T-cell (primary cell): ENCODE measurements at regions not wholly inside any gene's neighbourhood (a gene's known extent, or its start where the extent isn't known, plus 50 kb on each side); places are given as distances from the start of the nearest gene placed in this dataset.
"Not testable (repeated sequence)": the region's sequence is repeated elsewhere in the genome, so short reads cannot be mapped to it uniquely, and the experiment has no call there.

ENCODE experiments used
- ATAC-seq, 4 experiments: fragments of 200-7000 bp in 3 of 4; fragments of 150-1000 bp in 1 of 4; cut with Tn5 transposase; replicated peaks in 1 of 4; 1 replicate in 3 of 4; 2 replicates in 1 of 4; pipeline ENCODE4 v1.10.0; 2021; ENCODE audit warnings: moderate library complexity in 3 of 4, mild to moderate bottlenecking in 2 of 4, moderate number of reproducible peaks in 1 of 4
- CTCF ChIA-PET, 2 donors: fragments of 300-600 bp; sonication (Branson Sonifier 250); formaldehyde crosslinking; loops; one replicate each; lab custom pipeline; 2022; ENCODE audit warnings: antibody characterized with exemption in 2 of 2; lab: Charles Lee
- POLR2A ChIA-PET, 2 donors: fragments of 300-600 bp; sonication (Branson Sonifier 250); formaldehyde crosslinking; loops; one replicate each; lab custom pipeline; 2022; ENCODE audit warnings: antibody characterized with exemption in 2 of 2; lab: Charles Lee
- DNase-seq, 35 experiments: peaks; one replicate each; pipeline versions ENCODE4 v3.0.0 to v3.0.0-alpha.2; 2013 to 2023
- H3K27ac ChIP-seq: one replicate; pipeline ENCODE4 v1.5.1; 2013; ENCODE audit warnings: low read length
- H3K27me3 ChIP-seq, 2 experiments: replicated peaks in 1 of 2; 1 replicate in 1 of 2; 2 replicates in 1 of 2; pipeline versions ENCODE4 v1.6.1 to v1.7.0; 2013; ENCODE audit warnings: low read length in 1 of 2, mixed read lengths in 1 of 2; ENCODE audit not compliant: control insufficient read depth in 2 of 2, insufficient read depth in 2 of 2; ENCODE audit errors: extremely low read depth in 1 of 2
- H3K36me3 ChIP-seq, 2 donors: 1 replicate in 1 of 2; 2 replicates in 1 of 2; pipeline versions ENCODE4 v1.6.1 to v1.7.0; 2013; ENCODE audit warnings: low read length in 1 of 2; ENCODE audit not compliant: control insufficient read depth in 2 of 2, insufficient read depth in 1 of 2; ENCODE audit errors: extremely low read depth in 1 of 2
- H3K4me1 ChIP-seq, 2 experiments: 1 replicate in 1 of 2; 2 replicates in 1 of 2; pipeline versions ENCODE4 v1.6.1 to v1.7.0; 2013; ENCODE audit warnings: low read length in 2 of 2, mixed read lengths in 1 of 2; ENCODE audit not compliant: insufficient read depth in 2 of 2, control insufficient read depth in 1 of 2; ENCODE audit errors: extremely low read depth in 1 of 2
- H3K4me3 ChIP-seq, 2 donors: 1 replicate in 1 of 2; 2 replicates in 1 of 2; pipeline versions ENCODE4 v1.5.1 to v1.7.0; 2013; ENCODE audit warnings: mild to moderate bottlenecking in 2 of 2, low read length in 1 of 2, moderate library complexity in 1 of 2; ENCODE audit not compliant: control insufficient read depth in 1 of 2; ENCODE audit errors: extremely low read depth in 1 of 2
- H3K9me3 ChIP-seq: 2 replicates; pipeline ENCODE4 v1.7.0; 2013
- H3K27ac Mint-ChIP-seq, 2 donors: one replicate each; pipeline ENCODE4 v1.8.0; 2020 to 2021; ENCODE audit warnings: mild to moderate bottlenecking in 2 of 2, mixed read lengths in 2 of 2
- H3K27me3 Mint-ChIP-seq, 2 donors: one replicate each; pipeline ENCODE4 v1.8.0; 2021 to 2022; ENCODE audit warnings: mixed read lengths in 2 of 2
- H3K36me3 Mint-ChIP-seq: one replicate; pipeline ENCODE4 v1.8.0; 2021; ENCODE audit warnings: mixed read lengths
- H3K4me1 Mint-ChIP-seq, 3 donors: one replicate each; pipeline ENCODE4 v1.8.0; 2020 to 2022; ENCODE audit warnings: mixed read lengths in 3 of 3, mild to moderate bottlenecking in 1 of 3
- H3K4me3 Mint-ChIP-seq, 3 donors: one replicate each; pipeline ENCODE4 v1.8.0; 2020 to 2022; ENCODE audit warnings: mild to moderate bottlenecking in 3 of 3, mixed read lengths in 3 of 3, moderate library complexity in 3 of 3
- H3K9me3 Mint-ChIP-seq, 3 donors: one replicate each; pipeline ENCODE4 v1.8.0; 2020 to 2022; ENCODE audit warnings: mixed read lengths in 3 of 3
- WGBS: methylation state at CpG from one replicate; pipeline ENCODE4 v1.1.5; 2013; ENCODE audit warnings: missing lambda C conversion rate; ENCODE audit not compliant: insufficient coverage; 5-methylcytosine and 5-hydroxymethylcytosine counted together

DNA sequence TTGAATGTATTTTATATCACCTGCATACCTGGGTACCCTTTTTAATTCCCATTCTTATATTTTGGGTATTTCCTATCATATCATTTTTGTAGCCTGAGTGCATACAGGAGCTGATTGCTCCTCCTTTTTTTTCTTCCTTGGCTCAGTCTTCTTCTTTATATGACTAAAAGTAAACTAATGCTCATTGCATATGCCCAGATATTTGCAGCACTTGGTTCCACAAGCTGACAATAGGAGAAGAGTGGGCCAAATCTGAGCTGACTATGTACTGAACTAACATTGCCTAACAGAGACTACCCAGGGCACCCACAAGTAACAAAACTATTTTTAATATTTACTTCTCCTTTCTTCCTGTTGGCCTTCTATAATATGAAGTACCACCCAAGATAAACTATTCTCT is 131.7 kb upstream of the SPOPL start:
- Histone ChIP-seq H3K27me3 (no peaks in the 10 kb centered on the region), H3K4me1 (no peaks in the 10 kb centered on the region), H3K27ac (no peak overlapping the region), H3K4me3 (no peak overlapping the region), H3K9me3 (no peaks in the 10 kb centered on the region), H3K36me3 (no peaks in the 10 kb centered on the region)
- Mint-ChIP-seq H3K27ac (no peak overlapping the region), H3K36me3 (no peaks in the 10 kb centered on the region), H3K4me1 (no peaks in the 10 kb centered on the region), H3K27me3 (no peaks in the 10 kb centered on the region), H3K4me3 (no peak overlapping the region), H3K9me3 (no peaks in the 10 kb centered on the region)
- POLR2A ChIA-PET = no interaction called here
- CTCF ChIA-PET = no interaction called here
- ATAC-seq (no peak), DNase-seq (no peak)

DNA sequence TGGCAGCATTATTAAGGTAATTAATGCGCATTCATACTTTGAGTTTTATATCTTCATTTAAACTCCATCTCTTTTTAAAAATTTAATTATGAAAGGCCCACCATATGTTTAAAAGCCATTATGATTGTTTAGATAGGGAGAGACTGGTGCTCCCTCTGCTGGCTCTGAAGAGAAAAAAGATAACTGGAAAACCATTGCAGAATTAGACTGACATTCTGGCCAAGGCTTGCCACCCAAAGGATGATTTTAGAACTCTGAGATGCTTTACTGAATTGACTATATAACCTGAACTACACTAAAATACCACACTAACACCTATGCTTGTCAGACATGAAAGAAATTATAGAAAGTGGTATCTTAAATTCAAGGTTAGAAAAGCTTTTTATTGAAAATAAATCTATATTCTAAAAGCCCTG is 127.6 kb upstream of the SPOPL start:
- H3K36me3 Mint-ChIP-seq = no peaks in the 10 kb centered on the region
- Histone ChIP-seq H3K27ac (no peak overlapping the region), H3K27me3 (no peaks in the 10 kb centered on the region), H3K9me3 (no peaks in the 10 kb centered on the region), H3K4me3 (no peak overlapping the region), H3K36me3 (no peaks in the 10 kb centered on the region), H3K4me1 (no peaks in the 10 kb centered on the region)
- no peaks in the 10 kb centered on the region for H3K9me3 Mint-ChIP-seq
- DNase-seq (peak in 1 of 35 experiments; percentile 1), ATAC-seq (no peak)
- no CpG with 5 or more reads among the region's 1 CpG for WGBS
- CTCF ChIA-PET = no interaction called here
- H3K27ac Mint-ChIP-seq = no peak overlapping the region
- H3K4me3 Mint-ChIP-seq = no peak overlapping the region
- H3K27me3 Mint-ChIP-seq = peaks cover 0 to 8% of the 10 kb centered on the region in 2 donors
- POLR2A ChIA-PET = no interaction called here
- H3K4me1 Mint-ChIP-seq = no peaks in the 10 kb centered on the region

DNA sequence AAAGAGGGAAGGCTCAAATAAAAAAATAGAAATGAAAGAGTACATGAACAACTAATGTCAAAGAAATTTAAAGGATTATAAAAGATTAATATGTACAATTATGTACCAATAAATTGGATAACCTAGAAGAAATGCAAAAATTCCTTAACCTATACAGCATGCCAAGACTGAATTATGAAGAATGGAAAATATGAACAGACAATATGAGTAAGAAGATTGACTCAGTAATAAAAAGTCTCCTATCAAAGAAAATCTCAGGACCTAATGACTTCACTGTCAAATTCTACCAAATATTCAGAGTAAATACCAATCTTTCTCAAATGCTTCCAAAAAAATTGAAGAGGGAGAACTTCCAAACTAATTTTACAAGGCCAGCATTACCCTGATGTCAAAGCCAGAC is 120.2 kb upstream of the SPOPL start:
- Histone ChIP-seq H3K4me3 (no peak overlapping the region), H3K9me3 (no peaks in the 10 kb centered on the region), H3K4me1 (no peaks in the 10 kb centered on the region), H3K36me3 (no peaks in the 10 kb centered on the region), H3K27me3 (peaks cover 0 to 8% of the 10 kb centered on the region in 2 experiments), H3K27ac (no peak overlapping the region)
- H3K36me3 Mint-ChIP-seq = no peaks in the 10 kb centered on the region
- peaks cover 0 to 11% (median 9%) of the 10 kb centered on the region in 3 donors for H3K9me3 Mint-ChIP-seq
- ChIA-PET POLR2A (no interaction called here), CTCF (no interaction called here)
- H3K4me3 Mint-ChIP-seq = no peak overlapping the region
- H3K27ac Mint-ChIP-seq = no peak overlapping the region
- H3K27me3 Mint-ChIP-seq = peaks cover 0 to 8% of the 10 kb centered on the region in 2 donors
- DNase-seq (no peak), ATAC-seq (no peak)
- no peaks in the 10 kb centered on the region for H3K4me1 Mint-ChIP-seq

- H3K9me3 ChIP-seq = no peaks in the 10 kb centered on the region
- ChIA-PET CTCF (no interaction called here), POLR2A (no interaction called here)
- no CpG with 5 or more reads among the region's 1 CpG for WGBS
- DNase-seq = no peak
- Mint-ChIP-seq H3K36me3 (no peaks in the 10 kb centered on the region), H3K4me1 (no peaks in the 10 kb centered on the region), H3K4me3 (no peak overlapping the region), H3K27me3 (peaks cover 0 to 4% of the 10 kb centered on the region in 2 donors), H3K9me3 (peaks cover 0 to 11% (median 9%) of the 10 kb centered on the region in 3 donors), H3K27ac (no peak overlapping the region)
- H3K27ac ChIP-seq = no peak overlapping the region
- no peak overlapping the region for H3K4me3 ChIP-seq
- peaks cover 0 to 8% of the 10 kb centered on the region in 2 experiments for H3K27me3 ChIP-seq
- no peaks in the 10 kb centered on the region for H3K36me3 ChIP-seq
- no peak for ATAC-seq
- no peaks in the 10 kb centered on the region for H3K4me1 ChIP-seq
Measured at GRCh38 chr2:138382672-138383071, 118.9 kb upstream of the SPOPL start.

DNA sequence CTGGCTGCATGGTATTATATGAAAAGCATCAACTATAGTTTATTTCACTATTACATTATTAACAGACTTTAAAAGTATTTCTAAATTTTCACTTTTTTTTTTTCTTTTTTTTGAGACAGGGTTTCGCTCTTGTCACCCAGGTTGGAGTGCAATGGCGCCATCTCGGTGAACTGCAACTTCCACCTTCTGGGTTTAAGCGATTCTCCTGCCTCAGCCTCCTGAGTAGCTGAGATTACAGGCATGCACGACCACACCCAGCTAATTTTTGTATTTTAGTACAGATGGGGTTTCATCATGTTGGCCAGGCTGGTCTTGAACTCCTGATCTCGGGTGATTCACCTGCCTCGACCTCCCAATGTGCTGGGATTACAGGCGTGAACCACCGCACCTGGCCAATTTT is 115.4 kb upstream of the SPOPL start:
- H3K4me1 Mint-ChIP-seq, H3K4me3 Mint-ChIP-seq, H3K4me3 ChIP-seq, H3K27ac ChIP-seq, H3K27ac Mint-ChIP-seq, H3K4me1 ChIP-seq, H3K27me3 Mint-ChIP-seq, DNase-seq, H3K27me3 ChIP-seq, H3K36me3 Mint-ChIP-seq, ATAC-seq, CTCF ChIA-PET, POLR2A ChIA-PET, H3K36me3 ChIP-seq, H3K9me3 ChIP-seq: not testable (repeated sequence)
- whole genome bisulfite sequencing = no CpG with 5 or more reads among the region's 9 CpGs
- H3K9me3 Mint-ChIP-seq = peaks cover 0 to 11% (median 9%) of the 10 kb centered on the region in 3 donors

DNA sequence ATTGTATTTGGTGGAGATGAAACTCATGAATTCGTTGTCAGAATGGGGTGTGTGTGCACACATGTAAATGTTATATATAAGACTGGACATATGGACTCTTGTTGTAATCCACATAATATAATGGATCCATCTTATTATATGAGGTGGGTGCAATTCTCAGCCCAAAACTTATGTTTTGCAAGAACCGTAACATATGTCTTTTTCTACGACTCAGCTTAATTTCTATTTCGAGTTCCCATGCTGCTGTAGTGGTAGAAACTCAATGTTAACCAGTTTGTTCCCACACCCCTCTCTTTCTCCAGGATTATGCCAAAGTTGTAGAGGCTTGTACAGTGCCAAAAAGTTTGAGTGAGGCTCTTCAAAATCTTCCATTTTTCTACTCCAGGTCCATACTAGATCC is 112.5 kb upstream of the SPOPL start:
- no peak overlapping the region for H3K27ac ChIP-seq
- no peaks in the 10 kb centered on the region for H3K4me1 ChIP-seq
- ATAC-seq (no peak), DNase-seq (no peak)
- H3K9me3 ChIP-seq = no peaks in the 10 kb centered on the region
- POLR2A ChIA-PET = no interaction called here
- CTCF ChIA-PET = no interaction called here
- H3K4me3 Mint-ChIP-seq = no peak overlapping the region
- H3K9me3 Mint-ChIP-seq = no peaks in the 10 kb centered on the region
- no peaks in the 10 kb centered on the region for H3K4me1 Mint-ChIP-seq
- no peak overlapping the region for H3K4me3 ChIP-seq
- WGBS = no CpG with 5 or more reads among the region's 4 CpGs
- H3K27ac Mint-ChIP-seq = no peak overlapping the region
- H3K36me3 ChIP-seq = no peaks in the 10 kb centered on the region
- H3K27me3 ChIP-seq = no peaks in the 10 kb centered on the region
- no peaks in the 10 kb centered on the region for H3K36me3 Mint-ChIP-seq
- H3K27me3 Mint-ChIP-seq = no peaks in the 10 kb centered on the region

DNA sequence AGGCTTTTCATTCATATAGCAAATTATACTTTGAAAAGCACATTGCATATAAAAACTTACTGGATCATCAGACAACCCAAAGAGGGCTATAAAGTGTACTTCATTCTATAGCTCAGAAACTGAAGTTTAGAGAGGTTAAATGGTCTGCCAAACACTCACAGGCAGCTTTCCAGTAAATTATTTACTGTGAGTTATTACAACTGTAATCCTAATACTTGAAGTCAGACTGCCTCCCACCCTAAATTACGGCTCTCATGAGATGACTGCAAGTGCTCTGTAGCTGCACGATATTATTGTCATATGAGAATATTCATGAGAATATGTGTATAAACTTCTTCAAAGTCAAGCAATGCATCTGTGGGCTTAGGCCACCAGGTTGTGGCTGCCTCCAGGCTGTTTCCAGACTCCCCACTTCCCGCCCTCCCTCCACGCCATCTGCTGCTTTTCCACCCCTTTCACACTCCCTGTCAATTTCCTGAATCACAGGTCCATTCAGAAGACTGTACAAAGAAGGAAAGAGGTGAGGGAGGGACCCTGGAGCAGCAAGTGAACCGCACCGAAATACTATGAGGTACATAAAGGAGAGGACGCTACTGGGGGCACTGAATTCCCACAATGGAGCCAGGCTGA is 111.1 kb upstream of the SPOPL start:
- DNase-seq = no peak
- no peaks in the 10 kb centered on the region for H3K4me1 Mint-ChIP-seq
- no peak overlapping the region for H3K27ac ChIP-seq
- no peaks in the 10 kb centered on the region for H3K9me3 Mint-ChIP-seq
- H3K36me3 ChIP-seq = no peaks in the 10 kb centered on the region
- no peaks in the 10 kb centered on the region for H3K36me3 Mint-ChIP-seq
- ATAC-seq = no peak
- no peak overlapping the region for H3K4me3 Mint-ChIP-seq
- no peak overlapping the region for H3K4me3 ChIP-seq
- no peaks in the 10 kb centered on the region for H3K27me3 ChIP-seq
- H3K9me3 ChIP-seq = no peaks in the 10 kb centered on the region
- CTCF ChIA-PET = interaction anchor here in 1 of 2 donors (0.6 kb wide), 1 partner anchor 782 kb away, joined by 4 read pairs; no protein-coding TSS in a partner anchor
- H3K27ac Mint-ChIP-seq = no peak overlapping the region
- H3K4me1 ChIP-seq = no peaks in the 10 kb centered on the region
- POLR2A ChIA-PET = no interaction called here
- WGBS = 92% methylated on average over 3 of the region's 7 CpGs
- H3K27me3 Mint-ChIP-seq = no peaks in the 10 kb centered on the region
